HG03060 (cell line): ENCODE measurements at regions not wholly inside any gene's neighbourhood (a gene's known extent, or its start where the extent isn't known, plus 50 kb on each side); places are given as distances from the start of the nearest gene placed in this dataset.

ENCODE experiments used
- ATAC-seq: cut with Tn5 transposase; IDR thresholded peaks from one replicate; pipeline ENCODE4 v1.9.1; 2021; ENCODE audit warnings: low read depth, moderate number of reproducible peaks; ENCODE audit not compliant: unreplicated experiment

GRCh38 chr11:8325591-8326304, 62.1 kb upstream of the LMO1 start:
- ATAC-seq = no peak

- no peak for ATAC-seq
These were observed 59.7 kb upstream of the LMO1 start for GRCh38 chr11:8323161-8323935.

GRCh38 chr11:8321876-8322275, 58.2 kb upstream of the LMO1 start:
- ATAC-seq = no peak

GRCh38 chr11:8320076-8320475, 56.4 kb upstream of the LMO1 start:
- no peak for ATAC-seq

- ATAC-seq = no peak
These were observed 54.9 kb upstream of the LMO1 start for GRCh38 chr11:8318536-8318935.

- no peak for ATAC-seq
These were observed 53.5 kb upstream of the LMO1 start for GRCh38 chr11:8317159-8317558.

GRCh38 chr11:8315954-8316353, 52.3 kb upstream of the LMO1 start:
- no peak for ATAC-seq

GRCh38 chr11:8315463-8315862, 51.8 kb upstream of the LMO1 start:
- no peak for ATAC-seq

- ATAC-seq = no peak
These were observed 51.2 kb upstream of the LMO1 start for GRCh38 chr11:8314916-8315315.

GRCh38 chr11:8313504-8314090, 49.9 kb upstream of the LMO1 start:
- no peak for ATAC-seq
